Activated T-helper 1 cell treated with anti-CD3 and anti-CD28 coated beads, Interleukin-2, amount 50 U/mL, for 16 hours (primary cell): ENCODE measurements at regions not wholly inside any gene's neighbourhood (a gene's known extent, or its start where the extent isn't known, plus 50 kb on each side); places are given as distances from the start of the nearest gene placed in this dataset.

Source experiments
- DNase-seq, 2 donors: peaks; one replicate each; pipeline ENCODE4 v3.0.0-alpha.2; 2020; ENCODE audit warnings: low read depth in 1 of 2, low spot score in 1 of 2

DNA sequence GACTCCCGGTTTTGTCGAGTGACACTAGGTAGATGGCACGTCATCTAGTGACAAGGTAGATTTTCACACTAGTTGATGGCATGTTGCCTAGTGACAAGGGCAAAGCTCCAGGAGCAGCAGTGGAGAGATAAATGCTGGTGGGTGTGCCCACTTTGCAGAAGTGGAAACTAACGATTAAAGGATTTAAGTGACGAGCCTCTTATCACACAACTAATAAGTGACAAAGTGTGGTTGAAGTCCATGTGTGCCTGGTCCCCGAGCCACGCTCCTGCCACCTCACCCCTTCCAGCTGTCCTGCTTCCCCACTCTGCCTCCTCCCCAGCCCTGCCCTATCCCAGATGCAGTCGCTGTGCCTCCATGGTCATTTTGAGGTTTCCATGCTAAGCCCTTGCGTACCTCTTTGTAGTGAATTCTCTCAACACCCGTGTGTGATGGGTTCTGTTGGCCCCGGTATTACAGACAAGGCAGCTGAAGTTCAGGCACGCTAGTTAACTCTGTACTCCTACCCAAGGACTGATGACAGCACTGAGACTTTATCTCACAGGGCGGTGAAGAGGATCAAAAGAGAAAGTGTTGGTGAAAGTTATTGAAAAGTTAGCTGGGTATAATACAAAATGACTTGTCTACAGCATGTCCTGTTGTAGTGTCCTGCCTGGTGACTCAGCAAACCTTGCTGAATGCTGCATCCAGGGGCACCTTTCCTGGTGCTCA is 113.4 kb upstream of the GLI2 start:
- DNase-seq: no peak

GRCh38 chr2:120622886-120623753 is 112.5 kb upstream of the GLI2 start:
- DNase-seq: no peak

DNA sequence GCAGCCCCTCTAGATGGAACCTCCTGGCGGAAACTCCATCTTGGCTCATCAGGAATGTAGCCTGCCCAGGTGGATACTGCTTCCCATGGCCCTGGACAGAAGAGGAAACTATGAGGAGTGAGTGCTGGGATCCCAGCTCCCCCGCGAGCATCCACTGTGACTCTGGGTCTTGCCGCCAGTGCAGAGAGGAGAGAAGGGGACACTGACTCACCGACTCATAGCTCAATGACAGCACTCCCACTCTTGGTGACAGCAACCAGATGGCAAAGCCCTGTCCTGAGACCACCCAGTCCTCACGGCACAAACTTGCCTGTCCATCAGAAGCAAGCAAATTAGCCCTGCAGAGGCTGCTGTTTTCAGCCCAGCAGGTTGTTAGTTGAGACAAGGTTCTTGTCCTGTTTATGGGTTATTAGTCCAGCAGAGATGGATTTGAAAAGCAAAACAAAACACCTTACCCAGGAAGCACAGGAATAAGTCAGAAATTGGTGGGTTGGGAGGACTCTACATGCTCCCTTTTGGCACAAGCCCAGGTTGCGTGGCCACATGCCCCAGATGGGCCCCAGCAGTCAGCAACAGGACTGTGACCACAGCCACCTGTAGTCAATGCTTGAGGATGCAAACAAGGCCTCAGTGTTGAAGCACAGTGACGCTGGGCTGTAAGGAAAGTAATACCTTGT is 111.5 kb upstream of the GLI2 start:
- no peak for DNase-seq

- no peak for DNase-seq
Measured at GRCh38 chr2:120624738-120625446, 110.8 kb upstream of the GLI2 start.

GRCh38 chr2:120625865-120626560 is 109.7 kb upstream of the GLI2 start:
- DNase-seq: no peak

DNA sequence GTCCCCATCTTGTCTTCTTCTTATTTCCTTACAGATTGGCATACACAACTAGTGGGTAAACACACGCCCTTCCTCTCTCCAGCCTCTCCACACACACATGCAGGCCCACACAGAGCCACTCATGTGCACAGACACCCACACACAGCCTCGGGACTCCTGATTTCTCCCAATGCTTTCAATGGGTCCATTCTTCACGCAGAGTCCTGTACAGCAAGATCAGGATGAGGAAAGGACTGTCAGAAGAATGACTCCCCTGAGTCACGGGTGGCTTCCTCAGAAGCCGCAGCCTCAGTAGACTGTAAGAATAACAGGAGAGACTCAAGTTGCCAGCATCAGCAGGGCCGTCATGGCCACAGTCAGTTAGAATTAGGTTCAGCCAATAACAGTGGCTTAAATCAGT is 109.1 kb upstream of the GLI2 start:
- DNase-seq: no peak

- no peak for DNase-seq
Measured at GRCh38 chr2:120628248-120628647, 107.4 kb upstream of the GLI2 start.

GRCh38 chr2:120629241-120629895 is 106.3 kb upstream of the GLI2 start:
- DNase-seq: no peak

DNA sequence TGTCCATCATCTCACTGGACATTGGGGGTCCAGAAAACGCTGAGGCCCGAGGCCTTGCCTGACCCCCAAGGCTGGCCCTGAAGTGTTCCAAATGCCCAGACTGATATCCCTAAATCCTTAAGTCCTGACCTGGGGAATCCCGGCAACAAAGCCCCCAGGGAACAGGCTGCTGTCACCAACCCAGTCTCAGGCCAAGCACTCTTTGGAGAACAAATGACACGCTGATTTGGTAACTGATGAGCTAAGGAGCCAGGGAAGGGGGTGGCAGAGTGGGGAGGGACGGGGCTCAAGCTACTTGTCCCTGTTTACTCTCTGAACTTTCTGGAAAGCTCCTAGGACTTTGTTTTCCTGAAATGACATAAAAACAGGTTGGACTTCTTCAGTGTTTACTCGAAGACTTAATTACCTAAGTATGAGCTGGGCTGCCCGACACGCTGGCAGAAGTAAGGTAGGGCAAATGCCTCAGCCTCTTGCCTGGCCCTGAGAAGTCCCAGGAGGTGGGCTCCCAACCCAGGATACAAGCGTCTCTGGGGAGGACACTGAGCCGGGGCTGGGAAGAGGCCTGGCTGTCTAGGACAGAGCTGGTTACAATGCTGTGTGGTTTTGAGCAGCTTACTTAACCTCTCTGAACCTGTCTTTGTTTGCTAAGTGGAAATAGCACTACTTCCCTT is 105.5 kb upstream of the GLI2 start:
- no peak for DNase-seq

DNA sequence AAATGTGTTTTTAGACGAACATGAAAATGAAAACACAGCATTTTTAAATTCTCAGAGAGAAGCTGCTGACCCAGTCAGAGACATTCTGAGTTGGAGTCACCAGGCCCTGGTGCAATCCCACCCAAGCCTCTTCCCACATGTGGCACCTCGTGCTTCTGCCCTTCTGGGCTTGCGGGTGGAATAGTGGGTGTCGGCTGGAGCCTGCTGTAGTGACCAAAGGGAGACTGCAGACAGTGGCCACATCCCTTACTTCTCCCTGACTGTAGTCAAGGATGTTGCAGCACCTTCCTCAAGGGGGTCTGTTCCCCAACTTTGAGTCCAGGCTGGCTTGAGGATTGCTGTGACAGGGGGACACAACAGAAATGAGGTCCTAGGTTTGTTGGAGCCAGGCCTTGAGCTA is 104.4 kb upstream of the GLI2 start:
- DNase-seq: no peak

GRCh38 chr2:120631724-120632123 is 103.9 kb upstream of the GLI2 start:
- no peak for DNase-seq

DNA sequence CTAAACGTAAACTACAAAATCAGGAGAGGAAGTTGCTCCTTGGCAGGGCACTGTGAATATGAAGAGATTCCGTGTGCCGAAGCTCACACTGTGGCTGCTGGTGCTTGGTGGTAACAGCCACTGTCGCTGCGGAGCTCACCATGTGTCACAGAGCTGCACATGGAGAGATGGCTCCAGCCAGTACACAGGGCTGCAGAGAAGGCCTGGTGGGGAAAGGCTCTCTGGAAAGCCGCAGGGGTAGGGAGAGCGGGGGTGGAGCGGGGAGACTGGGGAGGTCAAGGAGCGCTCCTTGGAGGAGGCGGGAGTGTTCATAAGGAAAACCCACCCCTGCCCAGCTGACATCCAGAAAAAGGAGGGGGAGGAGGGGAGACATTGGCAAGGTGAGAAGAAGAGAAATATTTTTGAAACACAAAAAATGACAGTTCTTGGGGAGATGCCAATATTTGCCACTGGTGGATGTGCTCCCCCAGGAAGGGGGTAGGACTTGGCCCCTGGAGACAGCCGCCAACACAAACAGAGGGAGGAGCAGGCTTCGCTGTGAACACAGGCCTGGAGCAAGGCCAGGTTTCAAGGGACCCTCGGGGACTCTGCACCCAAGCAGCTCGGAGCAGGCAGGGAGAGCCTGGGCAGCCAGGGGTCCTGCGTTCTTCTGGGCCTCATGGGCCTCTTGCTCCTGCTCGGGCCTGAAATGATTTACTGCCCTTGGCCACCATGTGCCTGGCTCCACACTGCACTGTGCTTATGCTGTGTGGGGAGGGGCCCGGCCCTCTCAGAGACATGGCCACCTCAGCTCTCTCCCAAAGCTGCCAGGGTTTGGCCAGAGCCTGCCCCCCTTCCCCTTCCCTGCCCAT is 102.6 kb upstream of the GLI2 start:
- DNase-seq: no peak

GRCh38 chr2:120634533-120634932 is 101.1 kb upstream of the GLI2 start:
- DNase-seq: no peak

DNA sequence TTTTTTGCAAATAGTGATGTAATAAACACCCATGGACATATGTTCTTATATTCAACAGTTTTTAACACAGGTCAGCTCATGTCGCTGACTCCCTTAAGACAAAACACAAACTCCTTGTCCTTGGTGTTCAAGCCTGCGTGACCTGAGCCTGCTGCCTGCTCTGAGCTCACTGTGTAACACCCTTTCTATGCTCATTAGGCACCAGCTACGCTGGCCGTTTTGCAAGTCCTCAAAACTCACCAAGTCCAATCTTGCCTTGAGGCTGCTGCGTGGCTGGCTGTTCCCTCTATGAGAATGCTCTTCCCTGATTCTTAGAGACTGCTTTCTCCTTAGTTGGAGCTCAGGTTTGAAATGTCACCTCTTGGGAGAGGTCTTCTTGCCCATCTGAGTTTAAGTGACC is 100.5 kb upstream of the GLI2 start:
- no peak for DNase-seq

DNA sequence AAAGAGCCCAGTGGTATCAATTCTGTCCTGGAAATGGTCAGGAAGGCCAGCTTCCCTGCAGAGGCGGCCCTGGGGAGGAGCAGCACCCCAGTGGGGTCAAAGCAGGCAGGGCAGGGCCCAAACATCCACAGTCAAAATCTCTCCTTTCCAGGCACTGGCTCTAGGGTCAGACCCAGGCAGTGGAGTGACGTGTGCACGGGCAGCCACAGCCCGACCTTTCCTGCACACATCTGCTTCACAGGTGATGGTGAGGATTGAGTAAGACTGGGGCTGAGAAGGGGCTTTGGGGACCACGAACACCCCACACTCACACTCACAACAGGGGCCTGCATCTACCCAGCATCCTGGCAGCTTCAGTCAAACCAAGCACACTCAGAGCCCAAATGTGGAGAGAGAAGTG is 97.8 kb upstream of the GLI2 start:
- DNase-seq: no peak

- DNase-seq: no peak
Measured at GRCh38 chr2:120638450-120638849, 97.2 kb upstream of the GLI2 start.

GRCh38 chr2:120641366-120641771 is 94.3 kb upstream of the GLI2 start:
- no peak for DNase-seq

- no peak for DNase-seq
Measured at GRCh38 chr2:120642646-120643045, 93.0 kb upstream of the GLI2 start.

DNA sequence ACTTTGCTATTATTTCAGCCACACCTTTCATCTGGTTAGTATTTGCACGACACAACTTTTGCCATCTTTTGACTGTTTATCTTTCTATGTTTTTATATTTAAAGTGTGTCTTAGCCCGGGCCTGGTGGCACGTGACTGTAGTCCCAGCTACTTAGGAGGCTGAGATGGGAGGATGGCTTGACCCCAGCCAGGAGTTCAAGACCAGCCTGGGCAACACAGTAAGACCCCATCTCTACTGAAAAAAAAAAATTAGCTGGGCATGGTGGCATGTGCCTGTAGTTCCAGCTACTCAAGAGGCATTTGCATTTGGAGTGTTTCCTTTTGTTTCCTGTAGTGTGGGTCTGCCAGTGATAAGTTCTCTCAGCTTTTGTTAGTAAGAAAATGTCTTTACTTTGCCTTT is 88.7 kb upstream of the GLI2 start:
- no peak for DNase-seq
